ENCODE measurements at regions not wholly inside any gene's neighbourhood (a gene's known extent, or its start where the extent isn't known, plus 50 kb on each side); places are given as distances from the start of the nearest gene placed in this dataset.

- TF ChIP-seq CTCF (IDR thresholded peaks at IDR 0.05; ENCODE audit: low read depth, low read length, missing control alignments): no peak
- DNase-seq (ENCODE audit: extremely low read depth, low read depth): no peak
- no peak overlapping the region for H3K4me3 ChIP-seq (replicated peaks; ENCODE audit: low read depth, low read length)
Measured at GRCh38 chr12:46461907-46462640, 89.5 kb upstream of the SLC38A2 start.

- no peak for TF ChIP-seq CTCF (IDR thresholded peaks at IDR 0.05; ENCODE audit: low read depth, low read length, missing control alignments)
- DNase-seq (ENCODE audit: extremely low read depth, low read depth): no peak
- no peak overlapping the region for H3K4me3 ChIP-seq (replicated peaks; ENCODE audit: low read depth, low read length)
Measured at GRCh38 chr12:46461459-46461858, 88.9 kb upstream of the SLC38A2 start.

GRCh38 chr12:46460682-46461210, 88.2 kb upstream of the SLC38A2 start:
- DNase-seq (ENCODE audit: extremely low read depth, low read depth): no peak
- H3K4me3 ChIP-seq (replicated peaks; ENCODE audit: low read depth, low read length): no peak overlapping the region
- TF ChIP-seq CTCF (IDR thresholded peaks at IDR 0.05; ENCODE audit: low read depth, low read length, missing control alignments): no peak

- no peak for DNase-seq (ENCODE audit: extremely low read depth, low read depth)
- no peak for TF ChIP-seq CTCF (IDR thresholded peaks at IDR 0.05; ENCODE audit: low read depth, low read length, missing control alignments)
- H3K4me3 ChIP-seq (replicated peaks; ENCODE audit: low read depth, low read length): no peak overlapping the region
Measured at GRCh38 chr12:46459861-46460545, 87.4 kb upstream of the SLC38A2 start.

- H3K4me3 ChIP-seq (replicated peaks; ENCODE audit: low read depth, low read length): no peak overlapping the region
- TF ChIP-seq CTCF (IDR thresholded peaks at IDR 0.05; ENCODE audit: low read depth, low read length, missing control alignments): no peak
- no peak for DNase-seq (ENCODE audit: extremely low read depth, low read depth)
Measured at GRCh38 chr12:46459111-46459510, 86.5 kb upstream of the SLC38A2 start.

- no peak overlapping the region for H3K4me3 ChIP-seq (replicated peaks; ENCODE audit: low read depth, low read length)
- no peak for TF ChIP-seq CTCF (IDR thresholded peaks at IDR 0.05; ENCODE audit: low read depth, low read length, missing control alignments)
- no peak for DNase-seq (ENCODE audit: extremely low read depth, low read depth)
Measured at GRCh38 chr12:46458500-46459102, 86.0 kb upstream of the SLC38A2 start.

Measured in HFF-Myc (cell line).